Suprapubic skin (tissue), 4 donors: ENCODE measurements at regions not wholly inside any gene's neighbourhood (a gene's known extent, or its start where the extent isn't known, plus 50 kb on each side); places are given as distances from the start of the nearest gene placed in this dataset.
"Not testable (repeated sequence)": the region's sequence is repeated elsewhere in the genome, so short reads cannot be mapped to it uniquely, and the experiment has no call there.

Experiments used
- CTCF ChIP-seq, 2 donors: fragments of 200-600 bp in 1 of 2; fragments of 450-650 bp in 1 of 2; sonication (generic) in 1 of 2; IDR thresholded peaks; one replicate each; pipeline ENCODE4 v1.5.1; 2016 to 2019; ENCODE audit warnings: antibody characterized with exemption in 2 of 2, mild to moderate bottlenecking in 1 of 2, moderate library complexity in 1 of 2
- EP300 ChIP-seq: sonication (generic); formaldehyde crosslinking; IDR thresholded peaks from one replicate; pipeline ENCODE4 v1.6.1; 2017; ENCODE audit warnings: antibody characterized with exemption
- POLR2AphosphoS5 ChIP-seq, 3 donors: sonication (generic); formaldehyde crosslinking; IDR thresholded peaks; one replicate each; pipeline ENCODE4 v1.6.1; 2017; ENCODE audit warnings: antibody characterized with exemption in 3 of 3

DNA sequence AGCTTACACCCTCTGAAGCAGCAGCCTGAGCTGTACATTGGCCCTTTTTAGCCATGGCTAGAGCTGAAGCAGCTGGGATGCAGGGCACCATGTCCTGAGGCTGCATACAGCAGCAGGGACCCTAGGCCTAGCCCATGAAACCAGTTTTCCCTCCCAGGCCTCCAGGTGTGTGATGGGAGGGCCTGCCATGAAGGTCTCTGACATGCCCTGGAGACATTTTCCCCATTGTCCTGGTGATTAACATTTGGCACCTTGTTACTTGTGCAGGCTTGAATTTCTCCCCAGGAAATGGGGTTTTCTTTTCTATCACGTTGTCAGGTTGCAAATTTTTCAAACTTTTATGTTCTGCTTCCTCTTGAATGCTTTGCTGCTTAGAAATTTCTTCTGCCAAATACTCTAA, 206.8 kb upstream of the GADL1 start:
- not testable (repeated sequence) for TF ChIP-seq CTCF (IDR thresholded peaks at IDR 0.05); POLR2AphosphoS5 (IDR thresholded peaks at IDR 0.05); EP300
